H1 (cell line): ENCODE measurements at regions not wholly inside any gene's neighbourhood (a gene's known extent, or its start where the extent isn't known, plus 50 kb on each side); places are given as distances from the start of the nearest gene placed in this dataset.

ENCODE experiments used
- CTCF ChIA-PET: fragments of 300-600 bp; sonication (Branson Sonifier 250); formaldehyde crosslinking; loops from one replicate; lab custom pipeline; 2021; ENCODE audit not compliant: partially characterized antibody; lab: Charles Lee
- POLR2A ChIA-PET: fragments of 300-600 bp; sonication (Branson Sonifier 250); formaldehyde crosslinking; loops from one replicate; lab custom pipeline; 2021; ENCODE audit warnings: inconsistent platforms; ENCODE audit not compliant: partially characterized antibody; lab: Charles Lee
- DNase-seq, 2 experiments: peaks; one replicate each; pipeline versions ENCODE4 v3.0.0 to v3.0.0-alpha.2; 2010 to 2022; ENCODE audit warnings: low spot score in 2 of 2, low read depth in 1 of 2, mixed read lengths in 1 of 2
- FAIRE-seq: peaks from 2 replicates; lab custom pipeline; 2011; peaks lifted over from hg19 to GRCh38; lab: Jason Lieb, UNC
- H2AFZ ChIP-seq: 2 replicates; pipeline ENCODE4 v1.8.1; 2012; ENCODE audit warnings: low read length, inconsistent platforms
- H2AK5ac ChIP-seq: 2 replicates; pipeline ENCODE4 v1.6.1; 2013; ENCODE audit warnings: low read depth, low read length
- H2BK120ac ChIP-seq: replicated peaks from 2 replicates; pipeline ENCODE3; 2013; ENCODE audit warnings: low read depth, low read length, inconsistent platforms
- H2BK12ac ChIP-seq: 2 replicates; pipeline ENCODE4 v1.6.1; 2013; ENCODE audit warnings: low read depth, low read length
- H2BK15ac ChIP-seq: 2 replicates; pipeline ENCODE4 v1.6.1; 2013; ENCODE audit warnings: low read length
- H2BK20ac ChIP-seq: 2 replicates; pipeline ENCODE4 v1.6.1; 2013; ENCODE audit warnings: low read length
- H2BK5ac ChIP-seq: 2 replicates; pipeline ENCODE4 v1.6.1; 2013; ENCODE audit warnings: low read depth, low read length
- H3K14ac ChIP-seq: 2 replicates; pipeline ENCODE4 v1.6.1; 2013; ENCODE audit warnings: inconsistent platforms; ENCODE audit not compliant: insufficient read length
- H3K18ac ChIP-seq: 2 replicates; pipeline ENCODE4 v1.6.1; 2013; ENCODE audit warnings: low read length; ENCODE audit errors: extremely low read depth
- H3K23ac ChIP-seq: 2 replicates; pipeline ENCODE4 v1.6.1; 2013; ENCODE audit warnings: inconsistent platforms; ENCODE audit not compliant: insufficient read length
- H3K23me2 ChIP-seq: 2 replicates; pipeline ENCODE4 v1.6.1; 2013; ENCODE audit warnings: low read depth, low read length
- H3K27ac ChIP-seq: 2 replicates; pipeline ENCODE4 v1.6.1; 2011; ENCODE audit warnings: low read depth, low read length, inconsistent platforms
- H3K27me3 ChIP-seq, 4 experiments: replicated peaks in 1 of 4; 1 replicate in 1 of 4; 2 replicates in 3 of 4; pipeline versions ENCODE4 v1.6.1 to v1.8.1; 2011 to 2013; ENCODE audit warnings: low read length in 3 of 4, mild to moderate bottlenecking in 3 of 4, inconsistent platforms in 2 of 4, mixed read lengths in 2 of 4, moderate library complexity in 1 of 4; ENCODE audit not compliant: control insufficient read depth in 3 of 4, insufficient read depth in 3 of 4; ENCODE audit errors: extremely low read depth in 1 of 4
- H3K36me3 ChIP-seq, 4 experiments: 2 replicates each; pipeline versions ENCODE4 v1.6.1 to v1.8.1; 2011 to 2013; ENCODE audit warnings: mild to moderate bottlenecking in 4 of 4, low read length in 3 of 4, moderate library complexity in 2 of 4, control low read depth in 1 of 4, inconsistent platforms in 1 of 4; ENCODE audit not compliant: insufficient read depth in 4 of 4, control insufficient read depth in 2 of 4
- H3K4ac ChIP-seq: replicated peaks from 2 replicates; pipeline ENCODE3; 2013; ENCODE audit warnings: low read length, low read depth, mixed read lengths, inconsistent platforms; ENCODE audit not compliant: insufficient read length
- H3K4me1 ChIP-seq, 4 experiments: replicated peaks in 1 of 4; 1 replicate in 1 of 4; 2 replicates in 3 of 4; pipeline versions ENCODE4 v1.6.1 to v1.8.1; 2011 to 2013; ENCODE audit warnings: low read length in 3 of 4, inconsistent platforms in 2 of 4, mixed read lengths in 1 of 4; ENCODE audit not compliant: insufficient read depth in 4 of 4, control insufficient read depth in 3 of 4
- H3K4me2 ChIP-seq, 2 experiments: 2 replicates each; pipeline versions ENCODE4 v1.6.1 to v1.8.1; 2011 to 2013; ENCODE audit warnings: low read depth in 2 of 2, low read length in 2 of 2, control low read depth in 1 of 2, inconsistent platforms in 1 of 2, mild to moderate bottlenecking in 1 of 2; ENCODE audit not compliant: insufficient read depth in 1 of 2
- H3K4me3 ChIP-seq, 4 experiments: fragments of 200-600, 300-600 bp in 1 of 4; sonication (generic), shearing (Covaris generic), sonication (Bioruptor Twin) in 1 of 4; 2 replicates each; pipeline versions ENCODE4 v1.5.1 to v1.8.1; 2011 to 2016; ENCODE audit warnings: low read length in 4 of 4, low read depth in 3 of 4, control low read depth in 2 of 4, inconsistent platforms in 2 of 4, mild to moderate bottlenecking in 2 of 4, mixed read lengths in 1 of 4, moderate library complexity in 1 of 4; ENCODE audit not compliant: insufficient read depth in 2 of 4; ENCODE audit errors: extremely low read depth in 1 of 4
- H3K56ac ChIP-seq: replicated peaks from 2 replicates; pipeline ENCODE3; 2013; ENCODE audit warnings: low read depth, mild to moderate bottlenecking, mixed read lengths, low read length, inconsistent platforms; ENCODE audit not compliant: insufficient read length
- H3K79me1 ChIP-seq: 2 replicates; pipeline ENCODE4 v1.6.1; 2013; ENCODE audit warnings: low read depth, low read length, control low read depth
- H3K79me2 ChIP-seq, 2 experiments: 2 replicates each; pipeline versions ENCODE4 v1.6.1 to v1.8.1; 2012 to 2013; ENCODE audit warnings: low read length in 2 of 2, mild to moderate bottlenecking in 2 of 2, inconsistent platforms in 1 of 2; ENCODE audit not compliant: insufficient read depth in 2 of 2, control insufficient read depth in 1 of 2
- H3K9ac ChIP-seq, 4 experiments: replicated peaks in 1 of 4; 1 replicate in 1 of 4; 2 replicates in 3 of 4; pipeline versions ENCODE4 v1.6.1 to v1.8.1; 2011 to 2013; ENCODE audit warnings: low read depth in 3 of 4, low read length in 3 of 4, control low read depth in 2 of 4, mild to moderate bottlenecking in 2 of 4, moderate library complexity in 2 of 4, inconsistent platforms in 1 of 4; ENCODE audit errors: extremely low read depth in 1 of 4
- H3K9me3 ChIP-seq, 2 experiments: 2 replicates each; pipeline versions ENCODE4 v1.6.1 to v1.8.1; 2012 to 2013; ENCODE audit warnings: mild to moderate bottlenecking in 2 of 2, moderate library complexity in 2 of 2, control low read depth in 1 of 2, inconsistent platforms in 1 of 2, low read depth in 1 of 2, low read length in 1 of 2, mixed read lengths in 1 of 2; ENCODE audit not compliant: insufficient read depth in 2 of 2
- H4K20me1 ChIP-seq, 2 experiments: replicated peaks in 1 of 2; 2 replicates each; pipeline versions ENCODE3 to v1.8.1; 2011 to 2013; ENCODE audit warnings: inconsistent platforms in 2 of 2, low read length in 2 of 2, mild to moderate bottlenecking in 1 of 2; ENCODE audit not compliant: insufficient read depth in 2 of 2, control insufficient read depth in 1 of 2
- H4K5ac ChIP-seq: 2 replicates; pipeline ENCODE4 v1.6.1; 2013; ENCODE audit warnings: low read length, low read depth, mixed read lengths, inconsistent platforms; ENCODE audit not compliant: insufficient read length
- H4K8ac ChIP-seq: 2 replicates; pipeline ENCODE4 v1.8.0; 2013; ENCODE audit warnings: mild to moderate bottlenecking, moderate library complexity, low read length, inconsistent platforms; ENCODE audit not compliant: insufficient read depth; ENCODE audit errors: extremely low read depth
- H4K91ac ChIP-seq: replicated peaks from 2 replicates; pipeline ENCODE3; 2013; ENCODE audit warnings: low read length, mixed read lengths, inconsistent platforms; ENCODE audit not compliant: insufficient read length
- BACH1 ChIP-seq: IDR thresholded peaks from 2 replicates; pipeline ENCODE4 v1.6.1; 2012; ENCODE audit warnings: low read length, improper control_type of control experiment
- HDAC2 ChIP-seq, 2 experiments: fragments of 300-600 bp in 1 of 2; sonication (generic) in 1 of 2; IDR thresholded peaks; 2 replicates each; pipeline ENCODE4 v1.6.1; 2011 to 2012; ENCODE audit warnings: low read depth in 2 of 2, low read length in 2 of 2, mild to moderate bottlenecking in 2 of 2, moderate library complexity in 2 of 2, borderline replicate concordance in 1 of 2, inconsistent platforms in 1 of 2
- NRF1 ChIP-seq: IDR thresholded peaks from 2 replicates; pipeline ENCODE4 v1.6.1; 2011; ENCODE audit warnings: mild to moderate bottlenecking, low read depth, low read length, improper control_type of control experiment
- PHF8 ChIP-seq: fragments of 200-600 bp; sonication (generic); conservative IDR thresholded peaks from 2 replicates; pipeline ENCODE4 v1.7.1; 2012; ENCODE audit warnings: low read depth, mild to moderate bottlenecking, inconsistent platforms, low read length, moderate library complexity
- POU5F1 ChIP-seq: IDR thresholded peaks from 2 replicates; pipeline ENCODE4 v1.6.1; 2011; ENCODE audit warnings: low read depth, mild to moderate bottlenecking, low read length, moderate library complexity
- RBBP5 ChIP-seq: IDR thresholded peaks from 2 replicates; pipeline ENCODE4 v1.7.1; 2012; ENCODE audit warnings: low read depth, mild to moderate bottlenecking, inconsistent platforms, low read length, moderate library complexity, borderline replicate concordance
- WGBS, 2 experiments: shearing (Covaris generic) in 1 of 2; methylation state at CpG; one replicate each; pipeline versions ENCODE4 v1.1.6 to v1.1.7; 2013 to 2015; ENCODE audit warnings: low lambda C conversion rate in 2 of 2, mixed read lengths in 2 of 2, inconsistent platforms in 1 of 2, low coverage in 1 of 2, missing lambda C conversion rate in 1 of 2; ENCODE audit not compliant: insufficient replicate concordance in 2 of 2, insufficient coverage in 1 of 2, insufficient read length in 1 of 2; ENCODE audit errors: extremely low coverage in 1 of 2, missing lambda C conversion rate in 1 of 2; 5-methylcytosine and 5-hydroxymethylcytosine counted together

DNA sequence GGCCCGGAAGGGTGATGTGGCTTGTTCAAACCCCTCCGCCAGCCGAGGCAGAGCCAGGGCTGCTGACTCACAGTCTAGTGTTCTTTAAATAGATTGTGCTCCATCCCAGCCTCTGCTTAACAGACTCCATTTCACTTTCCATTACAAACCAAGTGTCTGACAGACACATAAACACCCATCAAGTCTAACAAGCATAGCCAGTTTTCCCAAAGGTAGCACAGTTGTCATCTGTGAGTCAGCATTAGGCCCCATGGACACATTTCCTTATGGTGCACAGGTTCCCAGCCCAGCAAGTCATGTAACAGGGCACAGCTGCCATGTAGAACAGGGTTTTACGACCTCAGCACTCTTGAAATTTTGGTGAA is 109.9 kb upstream of the RAP2B start:
- no peak overlapping the region for H3K18ac ChIP-seq
- ChIA-PET CTCF (interaction anchor here (1.7 to 2.1 kb wide), 2 partner anchors 9 to 716 kb away, joined by 5 to 6 read pairs; no protein-coding TSS in a partner anchor), POLR2A (no interaction called here)
- no peak overlapping the region for H3K56ac ChIP-seq
- no peak overlapping the region for H3K4me3 ChIP-seq
- WGBS, 2 experiments, result 87% methylated on average over 4 of the region's 4 CpGs; no CpG with 5 or more reads in 1 of the 2 experiments
- DNase-seq (no peak), FAIRE-seq (no peak)
- 0 out of 4 replicates have a peak, but pooled peaks cover 0 to 2% of the 10 kb centered on the region in 2 experiments for H3K9me3 ChIP-seq
- 0 out of 2 replicates have a peak overlapping the region, but pooled peaks have one; percentile 14 for H2AFZ ChIP-seq
- no peak overlapping the region for H2BK15ac ChIP-seq
- no peaks in the 10 kb centered on the region for H3K36me3 ChIP-seq
- no peaks in the 10 kb centered on the region for H3K4me1 ChIP-seq
- no peak overlapping the region for H3K27ac ChIP-seq
- no peak overlapping the region for H3K4ac ChIP-seq
- no peaks in the 10 kb centered on the region for H3K79me1 ChIP-seq
- H4K91ac ChIP-seq, result no peak overlapping the region
- no peak overlapping the region for H2BK120ac ChIP-seq
- no peak overlapping the region for H2BK12ac ChIP-seq
- no peaks in the 10 kb centered on the region for H4K20me1 ChIP-seq
- no peak overlapping the region for H3K14ac ChIP-seq
- H3K4me2 ChIP-seq, result no peak overlapping the region
- no peak overlapping the region for H2AK5ac ChIP-seq
- no peaks in the 10 kb centered on the region for H3K27me3 ChIP-seq
- H3K23ac ChIP-seq, result no peak overlapping the region
- no peak overlapping the region for H2BK20ac ChIP-seq
- H4K5ac ChIP-seq, result no peak overlapping the region
- no peaks in the 10 kb centered on the region for H3K23me2 ChIP-seq
- H4K8ac ChIP-seq, result no peak overlapping the region
- no peaks in the 10 kb centered on the region for H3K79me2 ChIP-seq
- H2BK5ac ChIP-seq, result no peak overlapping the region
- H3K9ac ChIP-seq, result no peak overlapping the region
- TF ChIP-seq BACH1 (no peak), HDAC2 (IDR thresholded peaks at IDR 0.05; ENCODE audit: borderline replicate concordance in 1 of 2, low read depth in 2 of 2, low read length in 2 of 2) (no peak), POU5F1 (no peak), PHF8 (no peak), RBBP5 (no peak), NRF1 (no peak)
